Keratinocyte (primary cell): ENCODE measurements at regions not wholly inside any gene's neighbourhood (a gene's known extent, or its start where the extent isn't known, plus 50 kb on each side); places are given as distances from the start of the nearest gene placed in this dataset.

Source experiments
- DNase-seq: peaks from one replicate; pipeline ENCODE4 v3.0.0-alpha.2; 2011; ENCODE audit warnings: low read depth, missing footprints, low spot score
- FAIRE-seq: peaks from 2 replicates; lab custom pipeline; 2011; peaks lifted over from hg19 to GRCh38; lab: Jason Lieb, UNC
- H2AFZ ChIP-seq: 2 replicates; pipeline ENCODE4 v1.6.0; 2012; ENCODE audit warnings: low read length, control low read depth, inconsistent platforms; ENCODE audit not compliant: control insufficient read depth
- H3K27ac ChIP-seq: 2 replicates; pipeline ENCODE4 v1.5.1; 2011; ENCODE audit warnings: low read length; ENCODE audit not compliant: control insufficient read depth, insufficient read depth
- H3K27me3 ChIP-seq: 3 replicates; pipeline ENCODE4 v1.6.0; 2011; ENCODE audit warnings: low read length; ENCODE audit not compliant: control insufficient read depth, insufficient read depth; ENCODE audit errors: extremely low read depth
- H3K36me3 ChIP-seq, 2 experiments: 2 replicates in 1 of 2; 3 replicates in 1 of 2; pipeline ENCODE4 v1.5.1; 2011; ENCODE audit warnings: low read length in 2 of 2, mild to moderate bottlenecking in 1 of 2; ENCODE audit not compliant: control insufficient read depth in 2 of 2, insufficient read depth in 2 of 2; ENCODE audit errors: extremely low read depth in 1 of 2
- H3K4me1 ChIP-seq: 3 replicates; pipeline ENCODE4 v1.5.1; 2011; ENCODE audit warnings: low read length; ENCODE audit not compliant: control insufficient read depth, insufficient read depth; ENCODE audit errors: extremely low read depth
- H3K4me2 ChIP-seq: 3 replicates; pipeline ENCODE4 v1.6.0; 2011; ENCODE audit warnings: low read depth, low read length; ENCODE audit not compliant: control insufficient read depth, insufficient read depth; ENCODE audit errors: extremely low read depth
- H3K4me3 ChIP-seq, 3 experiments: fragments of 200-600 bp in 1 of 3; sonication (generic) in 1 of 3; 2 replicates in 2 of 3; 3 replicates in 1 of 3; pipeline ENCODE4 v1.5.1; 2011 to 2016; ENCODE audit warnings: low read length in 3 of 3, mild to moderate bottlenecking in 3 of 3, control low read depth in 2 of 3, inconsistent platforms in 1 of 3, low read depth in 1 of 3, mixed read lengths in 1 of 3, mixed run types in 1 of 3, moderate library complexity in 1 of 3; ENCODE audit not compliant: control insufficient read depth in 2 of 3, insufficient read depth in 2 of 3; ENCODE audit errors: extremely low read depth in 1 of 3
- H3K79me2 ChIP-seq: 2 replicates; pipeline ENCODE4 v1.6.0; 2012; ENCODE audit warnings: low read length; ENCODE audit not compliant: control insufficient read depth, insufficient read depth
- H3K9ac ChIP-seq: 3 replicates; pipeline ENCODE4 v1.6.0; 2011; ENCODE audit warnings: low read length; ENCODE audit not compliant: control insufficient read depth, insufficient read depth; ENCODE audit errors: extremely low read depth
- H3K9me1 ChIP-seq: 3 replicates; pipeline ENCODE4 v1.6.0; 2011; ENCODE audit warnings: low read length; ENCODE audit not compliant: control insufficient read depth, insufficient read depth; ENCODE audit errors: extremely low read depth
- H3K9me3 ChIP-seq: 2 replicates; pipeline ENCODE4 v1.5.1; 2012; ENCODE audit warnings: low read depth, low read length; ENCODE audit not compliant: control insufficient read depth
- H4K20me1 ChIP-seq: 3 replicates; pipeline ENCODE4 v1.6.0; 2011; ENCODE audit warnings: low read length; ENCODE audit not compliant: control insufficient read depth, insufficient read depth; ENCODE audit errors: extremely low read depth
- EZH2 ChIP-seq: IDR thresholded peaks from one replicate; pipeline ENCODE4 v1.6.1; 2012; ENCODE audit warnings: inconsistent platforms, mild to moderate bottlenecking, low read length, moderate library complexity
- dilution Hi-C: fragments of 300-500 bp; cut with MboI; formaldehyde crosslinking; loops from one replicate; pipeline ENCODE4 v1.7.0; 2020; ENCODE audit warnings: low sequenced_read_pairs; ENCODE audit not compliant: extremely low pct_ligation_motif_present
- TF ChIP-seq, protein P1 (sequence below), 3 experiments: IDR thresholded peaks in 1 of 3; conservative IDR thresholded peaks in 1 of 3; optimal IDR thresholded peaks in 1 of 3; 2 replicates in 2 of 3; 3 replicates in 1 of 3; pipeline versions ENCODE3 to v1.5.1; 2011; ENCODE audit warnings: low read length in 3 of 3, mild to moderate bottlenecking in 3 of 3, moderate library complexity in 2 of 3, control low read depth in 1 of 3, inconsistent platforms in 1 of 3; ENCODE audit not compliant: insufficient read depth in 2 of 3; ENCODE audit errors: extremely low read depth in 1 of 3

DNA sequence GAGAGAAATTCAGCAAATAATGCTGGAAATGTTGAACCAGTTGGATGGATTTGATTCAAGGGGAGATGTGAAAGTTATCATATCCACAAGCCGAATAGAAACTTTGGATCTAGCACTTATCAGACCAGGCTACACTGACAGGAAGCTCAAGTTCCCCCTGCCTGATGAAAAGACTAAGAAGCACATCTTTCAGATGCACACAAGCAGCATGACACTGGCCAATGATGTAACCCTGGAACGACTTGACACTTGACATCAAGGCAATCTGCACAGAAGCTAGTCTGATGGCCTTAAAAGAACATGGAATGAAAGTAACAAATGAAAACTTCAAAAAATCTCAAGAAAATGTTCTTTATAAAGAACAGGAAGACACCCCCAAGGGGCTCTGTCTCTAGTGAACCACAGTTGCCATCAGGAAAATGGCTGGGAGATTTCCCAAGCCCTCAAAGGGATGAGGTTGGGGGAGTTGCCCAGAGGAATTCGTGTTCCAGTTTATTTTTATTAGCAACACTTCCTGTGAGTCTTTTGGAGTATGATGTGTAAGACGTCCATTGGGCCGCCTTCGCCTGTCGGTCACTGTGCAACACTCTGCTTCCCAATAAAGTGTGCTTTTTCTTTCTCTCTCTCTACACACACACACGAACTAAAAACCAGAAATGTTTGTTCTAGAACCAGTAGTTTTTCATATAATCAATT, 200.0 kb downstream of the HIBADH start:
- Histone ChIP-seq H4K20me1 (no peaks in the 10 kb centered on the region), H3K9ac (no peak overlapping the region), H3K4me3 (no peak overlapping the region), H3K27ac (no peak overlapping the region), H3K9me3 (no peaks in the 10 kb centered on the region), H3K79me2 (no peaks in the 10 kb centered on the region), H3K4me1 (no peaks in the 10 kb centered on the region), H2AFZ (no peak overlapping the region), H3K36me3 (no peaks in the 10 kb centered on the region), H3K4me2 (no peak overlapping the region), H3K27me3 (peaks cover 14% of the 10 kb centered on the region), H3K9me1 (no peaks in the 10 kb centered on the region)
- TF ChIP-seq, protein P1, sequence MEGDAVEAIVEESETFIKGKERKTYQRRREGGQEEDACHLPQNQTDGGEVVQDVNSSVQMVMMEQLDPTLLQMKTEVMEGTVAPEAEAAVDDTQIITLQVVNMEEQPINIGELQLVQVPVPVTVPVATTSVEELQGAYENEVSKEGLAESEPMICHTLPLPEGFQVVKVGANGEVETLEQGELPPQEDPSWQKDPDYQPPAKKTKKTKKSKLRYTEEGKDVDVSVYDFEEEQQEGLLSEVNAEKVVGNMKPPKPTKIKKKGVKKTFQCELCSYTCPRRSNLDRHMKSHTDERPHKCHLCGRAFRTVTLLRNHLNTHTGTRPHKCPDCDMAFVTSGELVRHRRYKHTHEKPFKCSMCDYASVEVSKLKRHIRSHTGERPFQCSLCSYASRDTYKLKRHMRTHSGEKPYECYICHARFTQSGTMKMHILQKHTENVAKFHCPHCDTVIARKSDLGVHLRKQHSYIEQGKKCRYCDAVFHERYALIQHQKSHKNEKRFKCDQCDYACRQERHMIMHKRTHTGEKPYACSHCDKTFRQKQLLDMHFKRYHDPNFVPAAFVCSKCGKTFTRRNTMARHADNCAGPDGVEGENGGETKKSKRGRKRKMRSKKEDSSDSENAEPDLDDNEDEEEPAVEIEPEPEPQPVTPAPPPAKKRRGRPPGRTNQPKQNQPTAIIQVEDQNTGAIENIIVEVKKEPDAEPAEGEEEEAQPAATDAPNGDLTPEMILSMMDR (optimal IDR thresholded peaks at IDR 0.05 in 1 of 3, IDR thresholded peaks at IDR 0.05 in 1 of 3, conservative IDR thresholded peaks at IDR 0.05 in 1 of 3; ENCODE audit: extremely low read depth in 1 of 3, insufficient read depth in 2 of 3, low read length in 3 of 3), result no peak
- TF ChIP-seq EZH2, result no peak
- dilution Hi-C loops, result no loop called here
- no peak for DNase-seq
- FAIRE-seq, result no peak

- DNase-seq (no peak), FAIRE-seq (no peak)
- no peaks in the 10 kb centered on the region for H3K36me3 ChIP-seq
- no peaks in the 10 kb centered on the region for H3K4me1 ChIP-seq
- H3K9ac ChIP-seq, result no peak overlapping the region
- no peak overlapping the region for H3K4me2 ChIP-seq
- dilution Hi-C loops, result no loop called here
- H3K79me2 ChIP-seq, result no peaks in the 10 kb centered on the region
- no peak overlapping the region for H3K27ac ChIP-seq
- no peaks in the 10 kb centered on the region for H3K9me1 ChIP-seq
- no peak overlapping the region for H2AFZ ChIP-seq
- peaks cover 18% of the 10 kb centered on the region for H3K27me3 ChIP-seq
- no peak overlapping the region for H3K4me3 ChIP-seq
- no peaks in the 10 kb centered on the region for H3K9me3 ChIP-seq
- H4K20me1 ChIP-seq, result no peaks in the 10 kb centered on the region
- no peak for TF ChIP-seq EZH2
- TF ChIP-seq, protein P1 (optimal IDR thresholded peaks at IDR 0.05 in 1 of 3, IDR thresholded peaks at IDR 0.05 in 1 of 3, conservative IDR thresholded peaks at IDR 0.05 in 1 of 3; ENCODE audit: extremely low read depth in 1 of 3, insufficient read depth in 2 of 3, low read length in 3 of 3), result no peak
These were observed 197.7 kb downstream of the HIBADH start for GRCh38 chr7:27464970-27465369.
